Vagina (tissue), 2 donors: ENCODE measurements at regions not wholly inside any gene's neighbourhood (a gene's known extent, or its start where the extent isn't known, plus 50 kb on each side); places are given as distances from the start of the nearest gene placed in this dataset.

ENCODE experiments used
- POLR2A ChIP-seq, 2 donors: fragments of 450-650 bp; IDR thresholded peaks; one replicate each; pipeline ENCODE4 v1.6.1; 2017; ENCODE audit warnings: antibody characterized with exemption in 2 of 2, mild to moderate bottlenecking in 2 of 2, moderate library complexity in 2 of 2
- POLR2AphosphoS5 ChIP-seq, 2 donors: sonication (generic); formaldehyde crosslinking; IDR thresholded peaks; one replicate each; pipeline ENCODE4 v1.9.0; 2017; ENCODE audit warnings: antibody characterized with exemption in 2 of 2, mild to moderate bottlenecking in 2 of 2, low read depth in 1 of 2; ENCODE audit not compliant: insufficient read depth in 1 of 2
- TF ChIP-seq, protein P1 (sequence below), 3 experiments: fragments of 450-650 bp in 2 of 3; fragments of 200-600 bp in 1 of 3; sonication (generic) in 1 of 3; IDR thresholded peaks; one replicate each; pipeline ENCODE4 v1.5.1; 2017 to 2019; ENCODE audit warnings: antibody characterized with exemption in 3 of 3, mild to moderate bottlenecking in 2 of 3, moderate library complexity in 2 of 3

DNA sequence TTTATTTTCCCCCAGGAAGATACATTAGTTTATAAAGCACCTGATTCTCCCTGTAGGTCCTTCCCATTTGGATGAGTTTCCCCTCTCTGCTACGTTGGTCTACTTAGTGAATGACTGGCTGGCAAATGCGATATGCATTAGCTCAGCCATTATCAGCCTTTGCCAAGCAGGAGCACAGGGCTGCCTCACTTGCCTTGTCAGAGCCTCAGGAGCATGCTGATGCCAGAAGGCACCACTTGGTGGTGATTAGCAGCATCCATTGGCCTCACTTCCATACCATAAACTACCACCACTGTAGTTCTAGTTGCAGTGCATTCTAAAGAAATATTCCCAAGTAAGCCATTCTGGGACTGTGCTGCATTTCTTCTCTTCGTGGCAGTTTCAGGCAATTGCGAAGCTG, 442.8 kb upstream of the CHST9 start:
- TF ChIP-seq, protein P1, sequence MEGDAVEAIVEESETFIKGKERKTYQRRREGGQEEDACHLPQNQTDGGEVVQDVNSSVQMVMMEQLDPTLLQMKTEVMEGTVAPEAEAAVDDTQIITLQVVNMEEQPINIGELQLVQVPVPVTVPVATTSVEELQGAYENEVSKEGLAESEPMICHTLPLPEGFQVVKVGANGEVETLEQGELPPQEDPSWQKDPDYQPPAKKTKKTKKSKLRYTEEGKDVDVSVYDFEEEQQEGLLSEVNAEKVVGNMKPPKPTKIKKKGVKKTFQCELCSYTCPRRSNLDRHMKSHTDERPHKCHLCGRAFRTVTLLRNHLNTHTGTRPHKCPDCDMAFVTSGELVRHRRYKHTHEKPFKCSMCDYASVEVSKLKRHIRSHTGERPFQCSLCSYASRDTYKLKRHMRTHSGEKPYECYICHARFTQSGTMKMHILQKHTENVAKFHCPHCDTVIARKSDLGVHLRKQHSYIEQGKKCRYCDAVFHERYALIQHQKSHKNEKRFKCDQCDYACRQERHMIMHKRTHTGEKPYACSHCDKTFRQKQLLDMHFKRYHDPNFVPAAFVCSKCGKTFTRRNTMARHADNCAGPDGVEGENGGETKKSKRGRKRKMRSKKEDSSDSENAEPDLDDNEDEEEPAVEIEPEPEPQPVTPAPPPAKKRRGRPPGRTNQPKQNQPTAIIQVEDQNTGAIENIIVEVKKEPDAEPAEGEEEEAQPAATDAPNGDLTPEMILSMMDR (IDR thresholded peaks at IDR 0.05) = no peak
- no peak for TF ChIP-seq POLR2A (IDR thresholded peaks at IDR 0.05)
- no peak for TF ChIP-seq POLR2AphosphoS5 (IDR thresholded peaks at IDR 0.05; ENCODE audit: insufficient read depth in 1 of 2, low read depth in 1 of 2)
